Gastrocnemius medialis (tissue), 4 donors: ENCODE measurements at regions not wholly inside any gene's neighbourhood (a gene's known extent, or its start where the extent isn't known, plus 50 kb on each side); places are given as distances from the start of the nearest gene placed in this dataset.
"Not testable (repeated sequence)": the region's sequence is repeated elsewhere in the genome, so short reads cannot be mapped to it uniquely, and the experiment has no call there.

Experiments
- ATAC-seq, 2 donors: fragments of 150-250 bp; one replicate each; pipeline ENCODE4 v1.9.1; 2016
- DNase-seq, 2 donors: peaks; one replicate each; pipeline ENCODE4 v3.0.0-alpha.2; 2019
- H3K27ac ChIP-seq, 4 donors: fragments of 200-600 bp; sonication (generic); 1 replicate in 1 of 4; 2 replicates in 3 of 4; pipeline ENCODE4 v1.5.1; 2016 to 2018; ENCODE audit warnings: mild to moderate bottlenecking in 2 of 4, moderate library complexity in 1 of 4
- H3K27me3 ChIP-seq, 3 donors: fragments of 200-600 bp; sonication (generic) in 2 of 3; 1 replicate in 1 of 3; 2 replicates in 2 of 3; pipeline versions ENCODE4 v1.5.1 to v1.6.0; 2016 to 2019; ENCODE audit warnings: mild to moderate bottlenecking in 1 of 3, moderate library complexity in 1 of 3
- H3K36me3 ChIP-seq, 2 donors: fragments of 200-600 bp; sonication (generic) in 1 of 2; one replicate each; pipeline ENCODE4 v1.5.1; 2017 to 2018
- H3K4me1 ChIP-seq, 2 donors: fragments of 200-600 bp; sonication (generic) in 1 of 2; one replicate each; pipeline ENCODE4 v1.5.1; 2016 to 2017; ENCODE audit warnings: mild to moderate bottlenecking in 2 of 2
- H3K4me3 ChIP-seq, 4 donors: fragments of 200-600 bp; sonication (generic) in 3 of 4; 1 replicate in 1 of 4; 2 replicates in 3 of 4; pipeline ENCODE4 v1.5.1; 2016 to 2019; ENCODE audit warnings: mild to moderate bottlenecking in 2 of 4
- H3K9me3 ChIP-seq, 3 donors: fragments of 200-600 bp; sonication (generic) in 2 of 3; 1 replicate in 1 of 3; 2 replicates in 2 of 3; pipeline ENCODE4 v1.5.1; 2016 to 2019
- CTCF ChIP-seq, 5 experiments: fragments of 450-650 bp in 3 of 5; fragments of 200-600 bp in 2 of 5; sonication (generic) in 2 of 5; IDR thresholded peaks in 4 of 5; conservative IDR thresholded peaks in 1 of 5; 1 replicate in 4 of 5; 2 replicates in 1 of 5; pipeline ENCODE4 v1.5.1; 2016 to 2019; ENCODE audit warnings: antibody characterized with exemption in 5 of 5, mild to moderate bottlenecking in 3 of 5, moderate library complexity in 3 of 5
- POLR2A ChIP-seq, 2 donors: fragments of 450-650 bp; IDR thresholded peaks; one replicate each; pipeline ENCODE4 v1.6.1; 2017; ENCODE audit warnings: antibody characterized with exemption in 2 of 2, mild to moderate bottlenecking in 2 of 2, moderate library complexity in 2 of 2
- in situ Hi-C, 4 donors: fragments of 200-750 bp; cut with MboI; loops; one replicate each; pipeline versions ENCODE4 v1.15.0 to v1.8.0; 2017; ENCODE audit warnings: low sequenced_read_pairs in 4 of 4
- intact Hi-C: fragments of 100-400 bp; cut with DNase I; formaldehyde crosslinking; loops from one replicate; pipeline ENCODE4 v1.15.1; 2023; ENCODE audit warnings: low total_unique reads

GRCh38 chr21:28393279-28393678, 599.4 kb downstream of the LTN1 start:
- Histone ChIP-seq H3K9me3 (no peaks in the 10 kb centered on the region), H3K4me3 (no peak overlapping the region), H3K4me1 (no peaks in the 10 kb centered on the region), H3K27me3 (no peaks in the 10 kb centered on the region), H3K36me3 (no peaks in the 10 kb centered on the region), H3K27ac (no peak overlapping the region)
- no peak for DNase-seq
- intact Hi-C loops, result no loop called here
- in situ Hi-C loops, result no loop called here
- TF ChIP-seq POLR2A (IDR thresholded peaks at IDR 0.05) (no peak), CTCF (IDR thresholded peaks at IDR 0.05 in 4 of 5, conservative IDR thresholded peaks at IDR 0.05 in 1 of 5) (no peak)
- ATAC-seq, result no peak

- TF ChIP-seq POLR2A (IDR thresholded peaks at IDR 0.05) (no peak), CTCF (IDR thresholded peaks at IDR 0.05 in 4 of 5, conservative IDR thresholded peaks at IDR 0.05 in 1 of 5) (no peak)
- intact Hi-C loops, result no loop called here
- H3K9me3 ChIP-seq, result no peaks in the 10 kb centered on the region
- no peaks in the 10 kb centered on the region for H3K27me3 ChIP-seq
- no peaks in the 10 kb centered on the region for H3K4me1 ChIP-seq
- in situ Hi-C loops, result no loop called here
- no peak overlapping the region for H3K27ac ChIP-seq
- no peaks in the 10 kb centered on the region for H3K36me3 ChIP-seq
- no peak for DNase-seq
- no peak overlapping the region for H3K4me3 ChIP-seq
- ATAC-seq, result no peak
These were observed 600.5 kb downstream of the LTN1 start for GRCh38 chr21:28391938-28392849.

GRCh38 chr21:28387220-28387619, 605.5 kb downstream of the LTN1 start:
- intact Hi-C loops, result no loop called here
- no peak overlapping the region for H3K4me3 ChIP-seq
- no peak for ATAC-seq
- TF ChIP-seq POLR2A (IDR thresholded peaks at IDR 0.05) (no peak), CTCF (IDR thresholded peaks at IDR 0.05 in 4 of 5, conservative IDR thresholded peaks at IDR 0.05 in 1 of 5) (no peak)
- H3K36me3 ChIP-seq, result no peaks in the 10 kb centered on the region
- in situ Hi-C loops, result no loop called here
- H3K9me3 ChIP-seq, result no peaks in the 10 kb centered on the region
- no peaks in the 10 kb centered on the region for H3K27me3 ChIP-seq
- no peak overlapping the region for H3K27ac ChIP-seq
- no peak for DNase-seq
- H3K4me1 ChIP-seq, result no peaks in the 10 kb centered on the region

GRCh38 chr21:28385845-28386244, 606.8 kb downstream of the LTN1 start:
- ATAC-seq (no peak), DNase-seq (no peak)
- intact Hi-C loops (no loop called here), in situ Hi-C loops (no loop called here)
- Histone ChIP-seq H3K4me3 (no peak overlapping the region), H3K4me1 (no peaks in the 10 kb centered on the region), H3K27ac (no peak overlapping the region), H3K27me3 (no peaks in the 10 kb centered on the region), H3K9me3 (no peaks in the 10 kb centered on the region), H3K36me3 (no peaks in the 10 kb centered on the region)
- TF ChIP-seq CTCF (IDR thresholded peaks at IDR 0.05 in 4 of 5, conservative IDR thresholded peaks at IDR 0.05 in 1 of 5), result no peak

GRCh38 chr21:28381000-28381745, 611.5 kb downstream of the LTN1 start:
- H3K9me3 ChIP-seq, ATAC-seq, intact Hi-C loops, H3K27me3 ChIP-seq, in situ Hi-C loops, DNase-seq, H3K4me3 ChIP-seq, H3K36me3 ChIP-seq, H3K27ac ChIP-seq, H3K4me1 ChIP-seq: not testable (repeated sequence)
